ENCODE measurements at regions not wholly inside any gene's neighbourhood (a gene's known extent, or its start where the extent isn't known, plus 50 kb on each side); places are given as distances from the start of the nearest gene placed in this dataset.

- TF ChIP-seq POLR2AphosphoS5 (IDR thresholded peaks at IDR 0.05; ENCODE audit: low read depth) (no peak), NANOG (IDR thresholded peaks at IDR 0.05; ENCODE audit: borderline replicate concordance) (no peak), JUNB (IDR thresholded peaks at IDR 0.05; ENCODE audit: unreplicated experiment) (no peak), STAT1 (IDR thresholded peaks at IDR 0.05; ENCODE audit: unreplicated experiment) (no peak), EZH2phosphoT487 (IDR thresholded peaks at IDR 0.05; ENCODE audit: unreplicated experiment) (no peak), ZNF331 (CRISPR knock-in tag; IDR thresholded peaks at IDR 0.05; ENCODE audit: low read depth) (no peak), EZH2 (IDR thresholded peaks at IDR 0.05; ENCODE audit: low read depth, unreplicated experiment) (no peak), CREB1 (CRISPR knock-in tag; IDR thresholded peaks at IDR 0.05; ENCODE audit: low read depth) (no peak), ETS1 (IDR thresholded peaks at IDR 0.05) (no peak), REST (IDR thresholded peaks at IDR 0.05; ENCODE audit: unreplicated experiment) (no peak), CTCF (conservative IDR thresholded peaks at IDR 0.05; ENCODE audit: low read depth in 2 of 2) (no peak)
- H3K4me1 ChIP-seq (ENCODE audit: insufficient read depth): no peaks in the 10 kb centered on the region
- ATAC-seq (no peak), DNase-seq (ENCODE audit: low spot score) (no peak)
- H3K9me2 ChIP-seq (ENCODE audit: insufficient read depth): no peaks in the 10 kb centered on the region
- H3K9me3 Mint-ChIP-seq: peaks cover 4% of the 10 kb centered on the region; the same call in 1 of the 3 replicates
- no peaks in the 10 kb centered on the region for H4K20me1 ChIP-seq (replicated peaks; ENCODE audit: insufficient read depth)
- H3K27me3 ChIP-seq (ENCODE audit: insufficient read depth): peaks cover 12% of the 10 kb centered on the region
- H3K79me2 ChIP-seq (replicated peaks; ENCODE audit: insufficient read depth): no peaks in the 10 kb centered on the region
- peaks cover 2% of the 10 kb centered on the region; the same call in 1 of the 3 replicates for H3K4me1 Mint-ChIP-seq
- H2AFZ ChIP-seq: no peak overlapping the region
- no peak overlapping the region for H3K27ac Mint-ChIP-seq
- H3K36me3 Mint-ChIP-seq (ENCODE audit: low read depth): peaks cover 6% of the 10 kb centered on the region; the same call in 1 of the 3 replicates
- H3K27ac ChIP-seq (ENCODE audit: low read depth): no peak overlapping the region
- H3K36me3 ChIP-seq (ENCODE audit: insufficient read depth): no peaks in the 10 kb centered on the region
- no peak overlapping the region for H3K4me2 ChIP-seq
- H3K4me3 Mint-ChIP-seq: no peak overlapping the region
- peaks cover 6% of the 10 kb centered on the region for H3K27me3 Mint-ChIP-seq (ENCODE audit: insufficient read depth, low read depth, poor library complexity)
- H3F3A ChIP-seq (replicated peaks; ENCODE audit: low read depth): no peaks in the 10 kb centered on the region
- no peak overlapping the region for H3K4me3 ChIP-seq
Observed at GRCh38 chr1:239993366-239993765, 98.3 kb upstream of the FMN2 start.

All from GM23338 (cell line).